HFFc6 (cell line): ENCODE measurements at regions not wholly inside any gene's neighbourhood (a gene's known extent, or its start where the extent isn't known, plus 50 kb on each side); places are given as distances from the start of the nearest gene placed in this dataset.
"Not testable (repeated sequence)": the region's sequence is repeated elsewhere in the genome, so short reads cannot be mapped to it uniquely, and the experiment has no call there.

Experiments
- DNase-seq: peaks from one replicate; pipeline ENCODE4 v3.0.0-alpha.2; 2018
- H3K27ac Mint-ChIP-seq: 2 replicates; pipeline ENCODE4 v1.8.0; 2020; ENCODE audit warnings: mild to moderate bottlenecking, mixed read lengths
- H3K27me3 Mint-ChIP-seq: 2 replicates; pipeline ENCODE4 v1.8.0; 2021; ENCODE audit warnings: mild to moderate bottlenecking, moderate library complexity, mixed read lengths; ENCODE audit not compliant: insufficient read depth
- H3K36me3 Mint-ChIP-seq: 2 replicates; pipeline ENCODE4 v1.8.0; 2021; ENCODE audit warnings: low read depth, mixed read lengths
- H3K4me1 Mint-ChIP-seq: 2 replicates; pipeline ENCODE4 v1.8.0; 2020; ENCODE audit warnings: low read depth, mixed read lengths
- H3K4me3 Mint-ChIP-seq: 2 replicates; pipeline ENCODE4 v1.8.0; 2020; ENCODE audit warnings: mild to moderate bottlenecking, moderate library complexity, mixed read lengths
- H3K9me3 Mint-ChIP-seq: 2 replicates; pipeline ENCODE4 v1.8.0; 2020; ENCODE audit warnings: mild to moderate bottlenecking, mixed read lengths
- CTCF ChIP-seq: fragments of 200-600 bp; sonication (generic); IDR thresholded peaks from 2 replicates; pipeline ENCODE4 v1.5.0; 2021; ENCODE audit warnings: antibody characterized with exemption, mild to moderate bottlenecking

GRCh38 chr3:72613871-72614270, 234.4 kb downstream of the SHQ1 start:
- DNase-seq: no peak
- H3K9me3 Mint-ChIP-seq: peaks cover 8% of the 10 kb centered on the region

GRCh38 chr3:72609114-72609513, 239.1 kb downstream of the SHQ1 start:
- H3K9me3 Mint-ChIP-seq, H3K36me3 Mint-ChIP-seq, DNase-seq, H3K4me3 Mint-ChIP-seq, H3K4me1 Mint-ChIP-seq, H3K27ac Mint-ChIP-seq: not testable (repeated sequence)
- peaks cover 21% of the 10 kb centered on the region for H3K27me3 Mint-ChIP-seq

More at GRCh38 chr3:72613871-72614270, 234.4 kb downstream of the SHQ1 start:
- no peak overlapping the region for H3K4me3 Mint-ChIP-seq
- H3K27ac Mint-ChIP-seq: no peak overlapping the region
- no peaks in the 10 kb centered on the region for H3K36me3 Mint-ChIP-seq
- TF ChIP-seq CTCF: no peak
- H3K4me1 Mint-ChIP-seq: no peaks in the 10 kb centered on the region
- peaks cover 23% of the 10 kb centered on the region for H3K27me3 Mint-ChIP-seq

GRCh38 chr3:72606005-72606800, 242.0 kb downstream of the SHQ1 start:
- no peak for TF ChIP-seq CTCF
- Mint-ChIP-seq H3K4me1 (no peaks in the 10 kb centered on the region), H3K36me3 (no peaks in the 10 kb centered on the region), H3K4me3 (no peak overlapping the region), H3K27me3 (peaks cover 30% of the 10 kb centered on the region), H3K27ac (no peak overlapping the region), H3K9me3 (no peaks in the 10 kb centered on the region)
- no peak for DNase-seq

- H3K36me3 Mint-ChIP-seq: no peaks in the 10 kb centered on the region
- no peak overlapping the region for H3K4me3 Mint-ChIP-seq
- H3K27me3 Mint-ChIP-seq: peaks cover 29% of the 10 kb centered on the region
- no peak for DNase-seq
- H3K9me3 Mint-ChIP-seq: no peaks in the 10 kb centered on the region
- TF ChIP-seq CTCF: no peak
- no peaks in the 10 kb centered on the region for H3K4me1 Mint-ChIP-seq
- no peak overlapping the region for H3K27ac Mint-ChIP-seq
These were observed 243.9 kb downstream of the SHQ1 start for GRCh38 chr3:72604328-72604727.

- Mint-ChIP-seq H3K36me3 (no peaks in the 10 kb centered on the region), H3K9me3 (no peaks in the 10 kb centered on the region), H3K4me1 (peaks cover 9% of the 10 kb centered on the region), H3K27me3 (peaks cover 37% of the 10 kb centered on the region), H3K4me3 (no peak overlapping the region), H3K27ac (no peak overlapping the region)
- DNase-seq: no peak
- TF ChIP-seq CTCF: no peak
These were observed 246.1 kb downstream of the SHQ1 start for GRCh38 chr3:72601983-72602750.

GRCh38 chr3:72601060-72601459, 247.2 kb downstream of the SHQ1 start:
- no peak for TF ChIP-seq CTCF
- no peak overlapping the region for H3K27ac Mint-ChIP-seq
- H3K4me3 Mint-ChIP-seq: no peak overlapping the region
- no peaks in the 10 kb centered on the region for H3K36me3 Mint-ChIP-seq
- H3K4me1 Mint-ChIP-seq: peaks cover 17% of the 10 kb centered on the region
- H3K9me3 Mint-ChIP-seq: no peaks in the 10 kb centered on the region
- H3K27me3 Mint-ChIP-seq: peaks cover 32% of the 10 kb centered on the region
- DNase-seq: no peak
